Nephron (organoid): ENCODE measurements at regions not wholly inside any gene's neighbourhood (a gene's known extent, or its start where the extent isn't known, plus 50 kb on each side); places are given as distances from the start of the nearest gene placed in this dataset.
A peak's percentile ranks its signal among the peaks of the same experiment; 100 is the strongest.

Experiments
- H3K27ac Mint-ChIP-seq, 3 experiments: 2 replicates each; pipeline ENCODE4 v1.8.0; 2020; ENCODE audit warnings: mixed read lengths in 3 of 3, mild to moderate bottlenecking in 2 of 3, moderate library complexity in 1 of 3
- H3K27me3 Mint-ChIP-seq: 2 replicates; pipeline ENCODE4 v1.8.0; 2021; ENCODE audit warnings: low read depth, mild to moderate bottlenecking, moderate library complexity, mixed read lengths
- H3K36me3 Mint-ChIP-seq: 2 replicates; pipeline ENCODE4 v1.8.0; 2020; ENCODE audit warnings: low read depth, mixed read lengths
- H3K4me1 Mint-ChIP-seq: 2 replicates; pipeline ENCODE4 v1.8.0; 2020; ENCODE audit warnings: mixed read lengths
- H3K4me3 Mint-ChIP-seq, 3 experiments: 2 replicates each; pipeline ENCODE4 v1.8.0; 2020; ENCODE audit warnings: mild to moderate bottlenecking in 3 of 3, mixed read lengths in 3 of 3, moderate library complexity in 2 of 3
- H3K9me3 Mint-ChIP-seq: 2 replicates; pipeline ENCODE4 v1.8.0; 2020; ENCODE audit warnings: mixed read lengths
- CTCF ChIP-seq, 3 experiments: fragments of 200-600 bp; sonication (generic); IDR thresholded peaks; one replicate each; pipeline ENCODE4 v1.5.0; 2021; ENCODE audit warnings: antibody characterized with exemption in 3 of 3; ENCODE audit not compliant: unreplicated experiment in 3 of 3

- Mint-ChIP-seq H3K4me3 (no peak overlapping the region), H3K27ac (peak overlapping the region; percentile 18 to 84 (median 52)), H3K27me3 (no peaks in the 10 kb centered on the region), H3K36me3 (no peaks in the 10 kb centered on the region), H3K4me1 (no peaks in the 10 kb centered on the region), H3K9me3 (no peaks in the 10 kb centered on the region)
- no peak for TF ChIP-seq CTCF (IDR thresholded peaks at IDR 0.05; ENCODE audit: unreplicated experiment in 3 of 3)
Observed at GRCh38 chr18:64264171-64264570, 115.3 kb upstream of the LINC00305 start.

- Mint-ChIP-seq H3K27ac (no peak overlapping the region), H3K4me3 (no peak overlapping the region), H3K9me3 (no peaks in the 10 kb centered on the region), H3K27me3 (no peaks in the 10 kb centered on the region), H3K4me1 (no peaks in the 10 kb centered on the region), H3K36me3 (no peaks in the 10 kb centered on the region)
- TF ChIP-seq CTCF (IDR thresholded peaks at IDR 0.05; ENCODE audit: unreplicated experiment in 3 of 3), result no peak
Observed at GRCh38 chr18:64260810-64261209, 111.9 kb upstream of the LINC00305 start.

- H3K4me3 Mint-ChIP-seq, result no peak overlapping the region
- H3K36me3 Mint-ChIP-seq, result no peaks in the 10 kb centered on the region
- no peaks in the 10 kb centered on the region for H3K4me1 Mint-ChIP-seq
- H3K9me3 Mint-ChIP-seq, result no peaks in the 10 kb centered on the region
- TF ChIP-seq CTCF (IDR thresholded peaks at IDR 0.05; ENCODE audit: unreplicated experiment in 3 of 3), result no peak
- H3K27ac Mint-ChIP-seq, result no peak overlapping the region
- H3K27me3 Mint-ChIP-seq, result no peaks in the 10 kb centered on the region
Observed at GRCh38 chr18:64259871-64260270, 111.0 kb upstream of the LINC00305 start.

GRCh38 chr18:64258111-64258650 lies 109.3 kb upstream of the LINC00305 start:
- H3K9me3 Mint-ChIP-seq, result no peaks in the 10 kb centered on the region
- H3K27me3 Mint-ChIP-seq, result no peaks in the 10 kb centered on the region
- no peak overlapping the region for H3K4me3 Mint-ChIP-seq
- H3K36me3 Mint-ChIP-seq, result no peaks in the 10 kb centered on the region
- no peak overlapping the region for H3K27ac Mint-ChIP-seq
- TF ChIP-seq CTCF (IDR thresholded peaks at IDR 0.05; ENCODE audit: unreplicated experiment in 3 of 3), result no peak
- no peaks in the 10 kb centered on the region for H3K4me1 Mint-ChIP-seq

GRCh38 chr18:64254399-64255093 lies 105.7 kb upstream of the LINC00305 start:
- Mint-ChIP-seq H3K4me1 (peaks cover 2% of the 10 kb centered on the region), H3K27ac (no peak overlapping the region), H3K27me3 (no peaks in the 10 kb centered on the region), H3K9me3 (no peaks in the 10 kb centered on the region), H3K36me3 (no peaks in the 10 kb centered on the region), H3K4me3 (no peak overlapping the region)
- no peak for TF ChIP-seq CTCF (IDR thresholded peaks at IDR 0.05; ENCODE audit: unreplicated experiment in 3 of 3)

GRCh38 chr18:64253873-64254272 lies 105.0 kb upstream of the LINC00305 start:
- Mint-ChIP-seq H3K4me1 (peaks cover 6% of the 10 kb centered on the region), H3K36me3 (no peaks in the 10 kb centered on the region), H3K27ac (no peak overlapping the region), H3K27me3 (no peaks in the 10 kb centered on the region), H3K9me3 (no peaks in the 10 kb centered on the region), H3K4me3 (no peak overlapping the region)
- no peak for TF ChIP-seq CTCF (IDR thresholded peaks at IDR 0.05; ENCODE audit: unreplicated experiment in 3 of 3)
